Cardiac muscle cell (in vitro differentiated cells and primary cell): ENCODE measurements at regions not wholly inside any gene's neighbourhood (a gene's known extent, or its start where the extent isn't known, plus 50 kb on each side); places are given as distances from the start of the nearest gene placed in this dataset.
A peak's percentile ranks its signal among the peaks of the same experiment; 100 is the strongest.

ENCODE experiments used
- DNase-seq, 2 donors: peaks; one replicate each; pipeline versions ENCODE4 v3.0.0 to v3.0.0-alpha.2; 2010 to 2017; ENCODE audit warnings: low read depth in 1 of 2, low spot score in 1 of 2
- H3K27ac ChIP-seq: fragments of 200-600 bp; sonication (generic); 2 replicates; pipeline ENCODE4 v1.5.1; 2016
- H3K27me3 ChIP-seq: fragments of 200-600 bp; sonication (generic); 2 replicates; pipeline ENCODE4 v1.6.0; 2016; ENCODE audit warnings: control low read depth
- H3K36me3 ChIP-seq: fragments of 200-600 bp; sonication (generic); 2 replicates; pipeline ENCODE4 v1.5.1; 2016; ENCODE audit warnings: control low read depth
- H3K4me1 ChIP-seq: fragments of 200-600 bp; sonication (generic); 2 replicates; pipeline ENCODE4 v1.8.1; 2017; ENCODE audit warnings: low read depth, mild to moderate bottlenecking, mixed run types
- H3K4me3 ChIP-seq: fragments of 200-600 bp; sonication (generic); 2 replicates; pipeline ENCODE4 v1.5.1; 2016; ENCODE audit warnings: mild to moderate bottlenecking
- H3K9me3 ChIP-seq: fragments of 200-600 bp; sonication (generic); 2 replicates; pipeline ENCODE4 v1.5.1; 2017; ENCODE audit warnings: low read depth, mild to moderate bottlenecking, control low read depth
- CTCF ChIP-seq: IDR thresholded peaks from 2 replicates; pipeline ENCODE4 v1.5.1; 2012; ENCODE audit warnings: low read depth, mild to moderate bottlenecking, low read length

GRCh38 chr2:19722531-19722971, 179.2 kb downstream of the TTC32 start:
- no peaks in the 10 kb centered on the region for H3K9me3 ChIP-seq
- H3K27ac ChIP-seq = no peak overlapping the region
- peak in 1 of 2 donors; percentile 22 for DNase-seq
- H3K4me1 ChIP-seq = no peaks in the 10 kb centered on the region
- H3K27me3 ChIP-seq = no peaks in the 10 kb centered on the region
- TF ChIP-seq CTCF = no peak
- H3K36me3 ChIP-seq = no peaks in the 10 kb centered on the region
- no peak overlapping the region for H3K4me3 ChIP-seq

GRCh38 chr2:19720306-19720705, 181.5 kb downstream of the TTC32 start:
- Histone ChIP-seq H3K36me3 (no peaks in the 10 kb centered on the region), H3K27me3 (no peaks in the 10 kb centered on the region), H3K27ac (no peak overlapping the region), H3K4me3 (no peak overlapping the region), H3K9me3 (no peaks in the 10 kb centered on the region), H3K4me1 (no peaks in the 10 kb centered on the region)
- no peak for TF ChIP-seq CTCF
- DNase-seq = no peak

GRCh38 chr2:19719540-19719939, 182.2 kb downstream of the TTC32 start:
- H3K36me3 ChIP-seq = no peaks in the 10 kb centered on the region

GRCh38 chr2:19717446-19717845, 184.3 kb downstream of the TTC32 start:
- Histone ChIP-seq H3K4me3 (no peak overlapping the region), H3K27ac (no peak overlapping the region), H3K36me3 (no peaks in the 10 kb centered on the region), H3K4me1 (no peaks in the 10 kb centered on the region), H3K9me3 (no peaks in the 10 kb centered on the region), H3K27me3 (no peaks in the 10 kb centered on the region)
- no peak for DNase-seq
- no peak for TF ChIP-seq CTCF

More at GRCh38 chr2:19719540-19719939, 182.2 kb downstream of the TTC32 start:
- TF ChIP-seq CTCF = no peak
- Histone ChIP-seq H3K4me1 (no peaks in the 10 kb centered on the region), H3K4me3 (no peak overlapping the region), H3K9me3 (no peaks in the 10 kb centered on the region), H3K27me3 (no peaks in the 10 kb centered on the region), H3K27ac (no peak overlapping the region)
- no peak for DNase-seq

GRCh38 chr2:19714926-19715325, 186.9 kb downstream of the TTC32 start:
- DNase-seq = no peak
- H3K27ac ChIP-seq = no peak overlapping the region
- H3K4me1 ChIP-seq = no peaks in the 10 kb centered on the region
- no peaks in the 10 kb centered on the region for H3K9me3 ChIP-seq
- no peaks in the 10 kb centered on the region for H3K36me3 ChIP-seq
- TF ChIP-seq CTCF = no peak
- no peak overlapping the region for H3K4me3 ChIP-seq
- no peaks in the 10 kb centered on the region for H3K27me3 ChIP-seq

- Histone ChIP-seq H3K4me3 (no peak overlapping the region), H3K27me3 (no peaks in the 10 kb centered on the region), H3K4me1 (no peaks in the 10 kb centered on the region), H3K9me3 (no peaks in the 10 kb centered on the region), H3K36me3 (no peaks in the 10 kb centered on the region), H3K27ac (no peak overlapping the region)
- TF ChIP-seq CTCF = no peak
- DNase-seq = no peak
These were observed 188.9 kb downstream of the TTC32 start for GRCh38 chr2:19712850-19713249.
